Stimulated activated CD4-positive, alpha-beta T cell treated with anti-CD3 and anti-CD28 coated beads, Interleukin-15, amount 100 ng/mL, for 48 hours (primary cell): ENCODE measurements at regions not wholly inside any gene's neighbourhood (a gene's known extent, or its start where the extent isn't known, plus 50 kb on each side); places are given as distances from the start of the nearest gene placed in this dataset.
A peak's percentile ranks its signal among the peaks of the same experiment; 100 is the strongest.

Experiments
- DNase-seq, 2 donors: peaks; one replicate each; pipeline ENCODE4 v3.0.0-alpha.2; 2020; ENCODE audit warnings: low read depth in 2 of 2

DNA sequence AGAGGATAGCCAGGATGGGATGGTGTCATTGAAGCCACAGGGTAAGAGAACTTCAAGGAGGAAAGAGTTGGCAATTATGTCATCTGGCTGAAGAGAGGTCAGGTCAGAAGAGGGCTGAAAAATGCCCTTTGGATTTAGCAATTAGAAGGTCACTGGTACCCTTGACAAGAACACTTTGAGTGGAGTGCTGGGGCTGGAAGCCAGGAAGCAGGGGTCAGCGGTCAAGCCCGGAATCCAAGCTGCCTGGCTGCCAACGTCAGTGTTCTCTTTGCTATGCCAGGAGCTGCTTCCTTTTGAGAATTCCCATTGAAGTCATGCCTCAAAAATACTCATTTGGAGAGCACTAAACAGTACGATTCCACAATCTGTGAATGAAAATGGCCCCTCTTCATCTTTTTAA lies 386.5 kb downstream of the SHQ1 start:
- DNase-seq: no peak

GRCh38 chr3:72460205-72461174 lies 387.8 kb downstream of the SHQ1 start:
- DNase-seq: no peak

DNA sequence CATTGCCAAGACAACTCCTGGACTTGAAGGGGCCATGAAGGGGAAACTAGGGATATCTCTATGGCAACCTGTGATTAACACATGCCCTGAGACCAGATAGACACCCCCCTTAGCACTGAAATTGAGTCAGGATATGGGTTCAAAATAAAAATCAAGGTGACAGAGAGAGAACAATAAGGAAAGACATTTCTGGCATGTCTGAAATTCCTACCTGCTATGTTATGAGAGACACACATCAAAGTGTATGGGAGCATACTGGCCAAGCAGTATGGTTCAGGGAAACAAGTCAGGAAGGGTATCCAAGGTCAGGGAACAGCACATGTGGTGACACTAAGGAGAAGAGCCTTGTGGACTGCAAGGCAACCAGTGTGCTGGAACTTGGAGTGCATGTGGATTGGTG lies 388.7 kb downstream of the SHQ1 start:
- DNase-seq: no peak

DNA sequence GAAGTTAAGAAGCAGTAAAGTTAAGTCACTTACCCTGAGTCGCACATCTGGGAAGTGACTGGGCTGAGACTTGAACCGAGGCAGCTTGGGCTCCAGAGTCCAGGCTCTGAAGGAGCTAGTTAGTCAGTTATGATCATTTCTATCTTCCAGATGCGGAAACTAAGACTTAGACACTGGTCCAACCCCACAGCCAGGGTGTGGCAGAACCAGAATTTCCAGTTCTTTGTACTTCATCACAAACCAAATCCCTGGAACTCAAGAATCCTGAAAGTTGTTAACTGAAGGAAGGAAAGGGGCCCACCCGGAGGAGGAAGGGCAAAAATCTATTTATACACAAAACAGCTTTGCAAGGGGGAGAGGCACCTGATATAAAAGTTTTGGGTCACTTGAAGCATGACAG lies 389.9 kb downstream of the SHQ1 start:
- DNase-seq: no peak

DNA sequence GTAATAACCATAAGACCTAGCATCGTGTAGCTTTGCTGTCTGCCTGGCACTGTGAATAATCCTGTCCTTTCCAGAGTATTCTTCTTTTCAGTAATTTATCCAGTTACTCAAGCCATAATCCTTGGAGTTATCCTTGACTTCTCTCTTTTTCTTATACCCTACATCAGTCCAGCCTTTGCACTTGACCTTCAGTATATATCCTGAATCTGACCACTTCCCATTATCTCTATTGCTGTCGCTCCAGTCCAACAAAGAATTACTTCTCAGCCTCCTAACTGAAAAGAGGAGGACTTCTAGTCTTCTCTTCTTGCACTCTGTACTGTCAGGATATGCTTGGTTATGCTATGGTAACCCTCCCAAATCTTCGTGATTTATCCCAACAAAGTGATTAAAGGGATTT lies 393.8 kb downstream of the SHQ1 start:
- DNase-seq: no peak

DNA sequence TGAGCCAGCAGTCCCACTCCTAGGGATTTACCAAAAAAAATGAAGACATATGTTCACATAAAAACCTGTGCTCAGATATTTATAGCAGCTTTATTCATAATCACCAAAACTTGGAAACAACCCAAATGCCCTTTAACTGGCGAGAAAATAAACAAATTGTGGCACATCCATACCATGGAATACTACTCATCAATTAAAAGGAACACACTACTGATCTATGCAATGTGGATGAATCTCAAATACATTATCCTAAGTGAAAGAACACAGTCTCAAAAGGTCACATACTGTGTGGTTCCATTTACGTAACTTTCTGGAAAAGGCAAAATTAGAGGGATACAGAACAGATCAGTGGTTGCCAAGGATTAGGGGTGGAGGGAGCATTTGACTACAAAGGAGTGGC lies 394.5 kb downstream of the SHQ1 start:
- DNase-seq: no peak

- DNase-seq: no peak
Measured at GRCh38 chr3:72452745-72453144, 395.5 kb downstream of the SHQ1 start.

DNA sequence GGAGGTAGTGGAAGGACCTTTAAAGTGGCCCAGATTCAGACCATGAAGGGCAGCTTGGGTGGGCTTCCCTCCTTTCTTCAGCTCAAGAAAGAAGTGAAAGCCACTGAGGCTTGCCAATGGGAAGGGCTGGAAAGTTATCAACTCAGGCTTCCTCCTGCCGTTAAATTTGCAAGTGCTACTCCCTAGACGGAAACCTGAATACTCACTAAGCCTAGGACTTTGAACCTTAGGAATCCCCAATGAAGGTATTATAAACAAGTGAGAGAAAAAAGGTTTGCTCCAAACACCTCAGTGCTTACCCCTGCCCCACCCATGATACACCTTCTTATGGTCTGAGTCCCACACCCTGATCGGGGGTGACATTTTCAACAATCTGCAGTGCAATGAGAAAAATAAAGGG lies 396.4 kb downstream of the SHQ1 start:
- no peak for DNase-seq

DNA sequence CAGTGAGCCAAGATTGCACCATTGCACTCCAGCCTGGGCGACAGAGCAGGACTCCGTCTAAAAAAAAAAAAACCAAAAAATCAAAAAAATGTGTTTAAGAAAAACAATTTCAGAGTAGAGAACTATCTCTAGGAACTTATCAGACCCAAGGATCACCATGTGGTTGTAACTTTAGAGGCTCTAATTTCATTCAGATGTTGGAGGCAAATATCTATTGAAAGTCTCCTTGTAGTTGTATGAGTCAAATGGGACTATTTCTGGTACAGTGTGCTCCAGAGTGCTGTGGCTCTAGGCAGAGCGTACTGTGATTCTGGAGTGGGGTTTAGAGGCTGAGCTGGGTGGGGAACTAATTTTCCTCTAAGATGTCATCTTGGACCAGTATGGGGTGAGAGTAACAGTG lies 398.7 kb downstream of the SHQ1 start:
- no peak for DNase-seq

DNA sequence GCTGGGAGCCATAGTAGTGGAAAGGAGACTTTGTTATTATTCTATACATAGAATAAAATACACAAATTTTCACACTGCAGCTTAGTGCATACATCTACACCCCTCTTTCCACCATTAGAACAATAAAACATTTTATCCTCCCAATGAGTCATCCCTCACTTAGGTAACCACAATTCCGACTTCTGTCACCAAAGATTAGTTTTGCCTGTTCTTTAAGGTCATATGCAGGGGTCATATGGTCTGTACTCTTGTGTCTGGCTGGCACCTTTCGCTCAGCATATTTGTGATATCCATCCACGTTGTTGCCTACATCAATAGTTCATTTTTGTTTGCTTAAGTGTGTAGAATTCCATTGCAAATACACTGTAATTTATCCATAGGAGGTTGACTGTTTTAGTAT lies 399.4 kb downstream of the SHQ1 start:
- DNase-seq: no peak

DNA sequence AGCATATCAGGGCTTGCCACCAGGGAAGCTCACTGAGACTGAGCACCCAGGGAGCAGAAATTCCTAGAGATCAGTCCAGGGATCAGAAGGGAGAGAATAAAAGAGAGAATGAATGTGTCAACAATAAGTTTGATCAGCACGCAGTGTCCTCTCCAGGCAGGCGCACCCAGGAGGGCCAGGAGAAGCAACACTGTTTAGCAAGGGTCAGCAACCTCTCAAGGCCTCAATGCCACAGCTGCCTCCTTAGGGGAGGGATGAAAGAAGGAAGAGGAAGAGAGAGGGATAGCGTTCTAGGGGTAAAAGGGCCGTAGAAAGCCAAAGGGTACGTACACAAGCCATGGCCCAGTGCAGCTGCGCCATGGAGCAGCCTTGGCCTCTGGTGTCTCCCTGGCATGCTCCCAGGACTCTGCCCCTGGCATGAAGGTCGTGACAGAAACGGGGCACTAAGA lies 399.8 kb downstream of the SHQ1 start:
- DNase-seq: no peak

- DNase-seq: peak; percentile 82 to 90
Measured at GRCh38 chr3:72447059-72447946, 400.9 kb downstream of the SHQ1 start.

DNA sequence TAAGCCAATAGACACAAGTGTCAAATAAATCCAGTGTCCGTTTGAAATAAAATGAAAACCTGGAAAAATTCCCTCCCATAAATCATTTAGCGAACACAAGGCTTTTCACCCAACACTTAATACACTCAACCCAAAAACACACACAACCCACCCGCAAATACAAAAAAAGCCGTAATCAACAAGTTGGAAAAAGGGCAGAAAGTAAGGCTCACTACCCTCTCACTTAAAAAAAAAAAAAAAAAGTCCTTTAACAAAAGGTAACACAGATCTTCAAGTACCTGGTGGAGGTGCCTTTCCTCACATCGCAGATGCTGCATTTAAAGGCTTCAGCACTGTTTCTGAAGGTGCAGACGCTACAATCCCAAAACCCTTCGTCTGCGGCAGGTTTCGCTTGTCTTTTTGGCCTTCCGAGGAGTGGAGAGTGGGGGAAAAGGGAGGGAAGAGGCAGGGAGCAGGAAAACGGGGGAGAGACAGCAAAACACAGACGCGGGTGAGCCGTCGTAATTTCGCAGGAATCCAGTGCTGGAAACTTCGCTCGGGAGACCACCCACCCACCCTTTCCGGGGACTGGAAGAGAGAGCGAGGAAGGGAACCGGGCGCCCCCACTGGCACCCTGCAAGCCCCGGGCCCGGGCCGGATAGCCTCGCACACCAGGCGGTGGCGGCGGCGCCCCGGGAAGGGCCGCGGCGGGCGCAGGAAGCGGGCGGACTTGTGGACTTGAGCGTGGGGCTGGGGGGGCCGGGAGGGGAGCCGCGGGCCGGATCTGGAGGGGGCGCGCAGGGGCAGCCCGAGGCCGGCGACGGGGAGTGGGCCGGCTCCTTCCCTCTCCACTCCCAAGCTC lies 401.8 kb downstream of the SHQ1 start, which contains the start of gene RYBP:
Gene RYBP (minus strand): TSS at position 404 of the 841 bp plus-strand sequence.
- DNase-seq: peak in 1 of 2 donors; percentile 24

DNA sequence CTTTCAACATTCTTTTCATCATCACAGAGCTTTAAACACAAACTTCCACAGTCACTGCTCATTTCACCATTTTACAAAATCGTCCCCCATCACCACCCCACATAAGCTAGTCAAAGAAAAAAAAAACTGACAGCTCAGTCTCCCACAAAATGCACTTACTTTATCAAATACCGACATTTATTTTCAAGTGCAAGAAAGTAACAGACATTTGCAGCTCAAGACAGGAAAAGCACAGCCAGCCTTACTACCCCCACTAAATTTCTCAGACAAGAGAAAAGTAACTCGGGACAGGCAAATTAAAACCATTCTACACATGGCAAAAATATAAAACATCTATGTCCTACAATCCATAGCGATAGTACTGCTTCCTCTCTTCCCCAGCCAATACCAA lies 402.4 kb downstream of the SHQ1 start:
- no peak for DNase-seq

DNA sequence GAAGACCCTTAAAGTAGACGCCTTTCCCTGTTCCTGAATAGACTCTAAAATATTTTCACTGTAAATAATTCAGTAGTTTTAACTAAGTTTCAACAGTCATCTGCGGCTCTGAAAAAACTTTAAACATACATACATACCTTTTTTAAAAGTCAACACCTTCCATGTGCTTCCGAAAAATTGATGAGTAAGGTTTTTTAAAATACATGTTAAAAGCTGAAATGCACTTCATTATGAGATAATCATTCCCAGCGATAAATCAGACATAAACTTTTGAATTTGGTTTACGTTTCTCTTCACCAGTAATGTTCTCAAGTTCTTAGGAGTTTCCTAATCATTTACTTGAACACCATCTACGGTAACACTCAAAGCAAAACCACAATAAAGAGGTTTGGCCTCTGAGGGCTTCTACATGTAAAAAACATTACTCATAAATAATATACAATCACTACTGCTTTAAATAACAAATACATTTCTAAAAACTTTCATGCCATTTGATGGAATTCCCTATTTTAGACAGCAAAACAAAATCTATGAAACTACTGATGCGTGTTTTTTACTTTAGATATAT lies 403.5 kb downstream of the SHQ1 start:
- DNase-seq: no peak

DNA sequence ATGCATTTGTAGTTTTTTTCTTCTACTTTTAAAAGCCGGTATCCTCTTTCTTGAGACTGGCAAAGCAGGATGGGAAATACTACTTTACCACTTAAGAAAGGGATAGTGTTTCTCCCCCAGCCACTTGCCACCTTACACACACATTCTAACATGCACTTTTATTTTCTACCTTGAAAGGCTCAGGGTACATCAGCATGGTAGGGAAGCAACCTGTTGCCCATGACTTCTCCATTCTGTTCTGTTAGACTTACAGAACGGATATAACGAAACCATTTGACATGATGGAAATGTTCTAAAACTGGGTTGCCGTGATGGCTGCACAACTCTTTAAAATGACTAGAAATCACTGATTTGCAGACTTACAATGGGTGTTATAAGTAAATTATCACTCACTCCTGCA lies 405.5 kb downstream of the SHQ1 start:
- DNase-seq: no peak

DNA sequence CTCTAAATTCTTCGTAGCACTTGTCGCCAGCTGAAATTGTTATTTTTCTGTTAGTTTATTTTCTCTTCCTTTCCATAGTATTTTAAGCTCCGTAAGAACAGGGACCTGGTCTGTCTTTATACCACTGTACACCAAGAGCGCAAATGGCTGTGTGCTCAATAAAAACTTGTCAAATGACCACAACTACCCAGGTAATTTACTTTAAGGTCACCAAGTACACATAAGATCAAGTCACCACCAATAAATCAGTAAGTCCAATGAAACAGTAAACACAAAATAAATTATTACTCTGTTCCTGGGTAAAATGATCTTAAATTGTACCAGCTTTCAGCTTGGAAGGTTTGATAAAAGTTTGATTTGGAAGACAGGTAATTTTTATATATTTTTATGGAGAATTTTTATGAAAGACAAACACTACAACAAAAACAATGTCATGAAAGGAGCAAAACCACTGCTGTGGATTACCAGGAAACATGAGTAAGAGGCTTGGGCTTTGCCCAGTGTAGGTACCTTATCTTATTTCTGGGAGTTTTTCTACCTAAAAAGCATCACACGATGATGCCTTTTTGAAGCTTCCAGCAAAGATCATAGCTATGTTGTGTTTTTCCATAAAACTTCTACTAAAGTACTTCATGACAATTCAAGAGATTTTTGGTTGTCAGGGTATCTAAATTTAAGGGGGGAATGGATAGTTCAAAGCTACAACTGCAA lies 406.8 kb downstream of the SHQ1 start:
- DNase-seq: no peak

GRCh38 chr3:72440491-72440890 lies 407.8 kb downstream of the SHQ1 start:
- DNase-seq: no peak

DNA sequence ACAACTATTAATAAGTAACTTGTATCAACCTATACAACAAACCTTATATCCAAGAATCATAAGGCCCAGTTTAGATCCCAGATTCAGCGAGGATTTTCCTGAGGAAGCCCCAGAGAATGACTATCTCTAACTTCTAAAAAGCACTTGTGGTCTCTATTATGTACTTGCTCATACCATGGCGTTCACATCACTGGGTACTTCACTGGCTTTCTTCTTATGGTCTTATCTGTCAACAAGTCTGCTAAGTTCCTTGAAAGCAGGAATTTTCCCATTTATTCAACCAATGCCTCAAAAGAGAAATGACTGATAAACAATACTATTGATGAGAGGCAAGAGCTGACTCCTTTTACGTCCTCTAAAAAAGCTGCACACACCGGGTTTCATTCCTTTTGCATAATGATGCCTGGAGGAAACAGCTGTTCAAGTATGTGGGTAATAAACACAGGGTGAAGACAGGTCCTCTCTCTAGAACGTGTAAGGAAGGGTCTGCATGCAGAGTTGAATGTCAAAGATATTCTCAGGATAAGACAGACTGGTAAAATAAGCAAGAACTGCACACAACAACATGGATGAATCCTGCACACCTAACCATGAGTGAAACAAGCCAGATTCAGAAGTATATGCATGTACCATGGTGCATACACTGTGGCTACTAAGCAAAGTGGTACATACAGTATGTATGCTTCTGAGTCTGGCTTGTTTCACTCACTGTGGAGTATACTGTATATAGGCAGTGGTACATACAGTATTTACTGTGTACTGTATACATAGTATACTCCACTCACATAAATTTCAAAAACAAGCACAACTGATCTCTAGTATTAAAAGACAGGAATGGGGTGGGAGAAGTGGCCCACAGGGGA lies 408.7 kb downstream of the SHQ1 start:
- DNase-seq: no peak
